HG03045 (cell line): ENCODE measurements at regions not wholly inside any gene's neighbourhood (a gene's known extent, or its start where the extent isn't known, plus 50 kb on each side); places are given as distances from the start of the nearest gene placed in this dataset.
"Not testable (repeated sequence)": the region's sequence is repeated elsewhere in the genome, so short reads cannot be mapped to it uniquely, and the experiment has no call there.

Experiments
- ATAC-seq: cut with Tn5 transposase; IDR thresholded peaks from one replicate; pipeline ENCODE4 v1.9.1; 2021; ENCODE audit warnings: mild to moderate bottlenecking, moderate library complexity; ENCODE audit not compliant: unreplicated experiment

DNA sequence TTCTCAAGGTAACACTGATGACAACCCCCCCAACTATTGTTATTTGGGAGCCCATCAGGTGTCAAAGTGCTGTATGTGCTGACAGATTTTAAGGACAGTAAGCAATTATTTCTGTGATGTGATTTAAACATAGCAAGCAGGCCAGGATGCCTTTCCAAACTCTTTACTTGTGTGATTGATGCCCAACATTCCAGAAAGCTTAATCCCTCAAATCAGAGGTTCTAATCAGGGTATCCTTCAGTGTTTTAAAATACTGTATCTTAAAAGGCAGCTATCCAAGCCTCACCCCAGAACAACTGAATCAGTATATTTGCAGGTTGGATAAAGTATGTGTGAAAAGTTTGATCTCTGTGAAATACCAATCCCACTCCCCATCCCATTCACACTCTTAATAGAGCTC, 119.7 kb downstream of the GASK1B start:
- no peak for ATAC-seq

- no peak for ATAC-seq
Measured at GRCh38 chr4:158051401-158052235, 121.2 kb downstream of the GASK1B start.

GRCh38 chr4:158050942-158051341, 121.9 kb downstream of the GASK1B start:
- no peak for ATAC-seq

DNA sequence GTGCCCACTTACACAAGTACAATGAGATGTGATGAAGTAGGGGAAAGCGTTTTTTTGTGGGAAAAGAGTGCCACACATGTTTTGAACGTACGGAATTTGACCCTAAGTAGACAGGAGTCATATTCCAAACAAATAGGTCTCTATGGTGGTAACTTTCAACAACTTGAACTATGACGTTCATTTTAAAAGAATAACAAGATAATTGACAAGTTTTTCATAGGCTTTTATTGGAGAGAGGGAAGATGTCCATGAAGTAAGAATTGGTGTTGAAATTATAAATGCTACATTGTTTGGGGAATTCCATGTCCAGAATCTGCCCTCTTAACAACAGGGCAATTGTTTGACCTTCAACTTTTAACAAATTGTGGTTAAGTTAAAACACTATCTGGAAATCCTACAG, 126.5 kb downstream of the GASK1B start:
- no peak for ATAC-seq

DNA sequence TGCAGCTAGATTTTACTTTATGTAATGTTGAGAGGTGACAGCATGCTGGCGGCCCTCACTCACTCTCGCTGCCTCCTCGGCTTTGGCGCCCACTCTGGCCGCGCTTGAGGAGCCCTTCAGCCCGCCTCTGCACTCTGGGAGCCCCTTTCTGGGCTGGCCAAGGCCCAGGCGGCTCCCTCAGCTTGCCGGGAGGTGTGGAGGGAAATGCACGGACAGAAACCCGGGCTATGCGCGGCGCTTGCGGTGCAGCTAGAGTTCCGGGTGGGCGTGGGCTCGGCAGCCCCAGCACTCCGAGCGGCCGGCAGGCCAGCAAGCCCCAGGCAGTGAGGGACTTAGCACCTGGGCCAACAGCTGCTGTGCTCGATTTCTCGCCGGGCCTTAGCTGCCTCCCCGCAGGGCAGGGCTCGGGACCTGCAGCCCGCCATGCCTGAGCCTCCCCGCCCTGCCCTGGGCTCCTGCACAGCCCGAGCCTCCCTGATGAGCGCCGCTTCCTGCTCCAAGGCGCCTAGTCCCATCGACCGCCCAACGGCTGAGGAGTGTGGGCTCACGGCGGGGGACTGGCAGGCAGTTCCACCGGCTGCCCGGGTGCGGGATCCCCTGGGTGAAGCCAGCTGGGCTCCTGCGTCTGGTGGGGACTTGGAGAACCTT, 128.7 kb downstream of the GASK1B start:
- ATAC-seq, result no peak

DNA sequence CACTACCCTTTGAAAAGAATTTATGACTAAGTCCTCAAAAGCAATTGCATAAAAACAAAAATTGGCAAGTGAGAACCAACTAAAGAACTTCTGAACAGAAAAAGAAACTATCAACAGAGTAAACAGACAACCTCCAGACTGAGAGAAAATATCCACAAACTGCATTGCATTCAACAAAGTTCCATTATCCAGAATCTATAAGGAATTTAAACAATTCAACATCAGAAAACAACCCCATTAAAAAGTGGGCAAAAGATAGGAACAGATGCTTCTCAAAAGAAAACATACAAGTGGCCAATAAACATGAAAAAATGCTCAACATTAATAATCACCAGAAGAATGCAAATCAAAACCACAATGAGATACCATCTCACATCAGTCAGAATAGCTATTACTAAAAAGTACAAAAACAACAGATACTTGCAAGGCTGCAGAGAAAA, 130.2 kb downstream of the GASK1B start:
- ATAC-seq, result no peak

DNA sequence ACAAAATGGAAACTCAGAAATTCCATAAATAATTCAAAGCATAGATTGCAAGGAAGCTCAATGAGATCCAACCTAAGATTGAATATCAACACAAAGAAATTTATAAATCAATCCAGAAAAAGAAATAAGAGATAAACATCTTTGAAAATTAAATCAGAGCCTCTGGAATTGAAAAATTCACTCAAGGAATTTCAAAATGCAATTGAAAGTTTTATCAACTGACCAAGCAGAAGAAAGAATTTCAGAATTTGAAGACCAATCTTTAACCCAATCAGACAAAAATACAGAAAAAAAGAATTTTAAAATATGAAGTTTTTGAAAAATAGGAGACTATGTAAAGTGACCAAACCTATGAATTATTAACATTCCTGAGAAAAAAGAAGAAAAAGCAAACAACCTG, 134.1 kb downstream of the GASK1B start:
- ATAC-seq, result no peak

- no peak for ATAC-seq
Measured at GRCh38 chr4:158036998-158037397, 135.8 kb downstream of the GASK1B start.

DNA sequence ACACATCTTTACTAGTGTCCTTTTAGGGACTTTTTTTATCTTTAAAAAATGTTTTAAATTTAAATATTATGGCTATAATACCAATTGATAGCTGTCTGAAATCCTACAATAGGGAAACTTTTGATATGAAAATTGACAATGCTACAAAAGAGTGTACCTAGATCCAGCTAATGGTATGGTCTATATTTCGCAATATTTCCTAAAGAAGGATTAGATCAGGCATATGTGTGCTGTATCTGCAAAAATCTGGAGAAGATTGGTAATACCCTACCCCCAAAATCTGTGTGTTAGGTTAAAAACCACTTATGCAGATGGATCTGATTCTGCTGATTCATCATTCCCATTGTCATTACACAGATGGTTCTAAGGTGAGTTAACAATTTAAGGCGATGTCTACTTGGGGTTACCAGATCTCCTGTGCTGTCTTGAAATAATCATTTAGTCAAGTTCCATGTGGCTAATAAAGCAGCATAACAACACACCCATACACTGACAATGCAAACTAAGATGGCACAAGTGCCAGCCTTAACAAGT, 137.1 kb downstream of the GASK1B start:
- ATAC-seq, result no peak

DNA sequence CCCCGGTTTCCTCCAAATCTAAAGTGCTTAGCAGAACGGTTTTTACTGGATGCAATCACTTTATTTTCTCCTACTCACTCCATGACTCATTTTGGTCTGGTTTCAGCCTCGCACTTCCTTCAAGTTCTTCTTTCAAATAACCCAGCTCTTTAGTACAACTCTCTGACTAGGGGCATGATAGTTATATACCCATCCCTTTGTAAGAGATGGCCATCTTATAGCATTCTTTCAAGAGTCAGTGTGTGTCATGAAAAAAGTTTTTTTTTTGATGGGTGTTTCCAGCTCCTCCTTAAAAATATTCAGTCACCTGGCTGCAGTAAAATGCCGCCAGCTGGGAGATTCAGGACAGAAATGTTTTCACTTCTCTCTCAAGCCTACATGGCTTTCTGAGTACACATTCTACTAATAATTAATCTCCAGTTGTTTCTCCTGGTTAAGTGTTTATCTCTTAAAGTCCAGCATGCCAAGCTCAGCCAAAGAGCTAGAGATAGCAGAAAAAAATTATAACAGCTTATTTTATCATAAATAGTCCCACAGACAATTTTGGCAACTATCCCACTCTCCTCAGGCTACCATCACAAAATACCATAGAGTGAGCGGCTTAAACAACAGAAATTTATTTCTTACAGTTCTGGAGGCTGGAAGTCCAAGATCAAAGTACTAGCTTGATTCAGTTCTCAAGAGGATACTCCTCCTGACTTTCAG, 139.3 kb downstream of the GASK1B start:
- no peak for ATAC-seq

DNA sequence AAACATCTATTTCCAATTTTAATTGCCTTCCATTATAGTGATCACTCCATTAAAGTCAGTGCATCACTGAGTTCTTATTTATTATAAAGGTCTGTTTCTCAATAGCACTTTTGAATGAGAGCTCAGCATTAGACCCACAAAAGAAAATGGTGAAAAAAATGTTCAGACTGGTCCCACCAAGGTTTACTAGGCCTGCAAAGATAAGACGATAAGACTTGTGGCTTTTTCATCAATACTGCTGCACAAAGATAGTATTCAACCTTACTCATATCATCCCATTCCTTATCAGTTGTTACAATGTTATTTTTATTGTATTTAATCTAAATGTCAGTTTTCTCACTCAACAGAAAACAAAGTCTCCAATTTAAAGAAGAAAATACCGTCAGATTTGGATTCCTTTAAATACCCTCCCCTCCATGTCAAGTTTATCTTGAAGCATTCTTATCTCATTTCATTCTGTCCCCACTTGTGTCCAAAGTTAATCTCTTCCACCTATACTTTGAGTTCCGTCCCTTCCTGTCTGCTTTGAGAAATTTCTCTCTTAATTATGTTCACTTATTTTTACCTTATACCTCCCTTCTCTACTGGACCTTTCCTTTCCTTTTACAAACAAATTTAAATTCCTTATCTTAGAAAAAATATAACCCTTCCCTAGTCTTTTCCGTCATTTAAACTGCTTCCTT, 140.0 kb downstream of the GASK1B start:
- ATAC-seq, result no peak

GRCh38 chr4:158028381-158028780, 144.4 kb downstream of the GASK1B start:
- not testable (repeated sequence) for ATAC-seq

DNA sequence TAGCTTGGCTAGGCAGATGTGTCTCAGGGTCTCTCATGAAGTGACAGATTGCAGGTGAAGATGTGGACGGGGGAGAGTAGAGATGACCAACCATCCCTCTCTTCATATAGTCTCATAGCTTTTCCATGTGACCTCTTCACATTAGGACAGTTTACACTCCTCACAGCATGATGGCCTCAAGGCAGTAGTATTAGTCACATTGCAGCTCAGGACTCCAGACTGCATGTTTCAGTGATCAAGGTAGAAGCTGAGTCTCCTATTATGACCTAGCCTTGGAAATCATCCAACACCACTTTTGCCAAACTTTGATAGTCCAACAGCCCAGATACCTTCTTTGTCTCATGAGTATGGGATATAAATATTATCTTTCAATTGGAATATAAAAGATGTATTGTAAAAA, 147.7 kb downstream of the GASK1B start:
- no peak for ATAC-seq

DNA sequence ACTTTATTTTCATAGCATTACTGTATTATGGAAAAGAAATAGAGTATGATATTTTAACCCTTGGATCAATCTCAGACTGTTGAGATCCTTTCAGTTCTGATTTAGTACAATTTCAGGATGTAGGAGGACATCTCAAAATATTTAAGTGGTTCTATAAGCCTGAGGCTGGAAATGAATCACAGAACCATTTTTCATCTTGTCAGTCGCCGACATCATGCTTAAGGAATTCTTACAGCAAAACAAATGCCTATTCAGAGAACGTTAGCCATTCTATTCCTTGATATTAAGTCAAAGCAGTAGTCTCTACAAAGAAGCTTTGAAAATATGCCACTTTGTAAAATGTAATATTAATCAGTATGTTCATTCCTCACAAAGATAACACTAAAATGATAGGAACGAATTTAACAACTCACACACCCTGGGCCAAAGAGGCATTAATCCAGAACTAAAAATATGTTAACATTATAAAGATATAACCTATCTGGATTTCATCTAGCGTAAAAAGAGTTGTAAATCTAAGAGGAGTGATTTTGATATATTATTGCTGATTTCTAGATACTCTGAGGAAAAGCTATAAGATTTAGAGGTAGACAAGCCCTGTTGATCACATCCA, 152.0 kb downstream of the GASK1B start:
- ATAC-seq, result no peak

GRCh38 chr4:158020176-158020575, 152.6 kb downstream of the GASK1B start:
- ATAC-seq, result no peak

DNA sequence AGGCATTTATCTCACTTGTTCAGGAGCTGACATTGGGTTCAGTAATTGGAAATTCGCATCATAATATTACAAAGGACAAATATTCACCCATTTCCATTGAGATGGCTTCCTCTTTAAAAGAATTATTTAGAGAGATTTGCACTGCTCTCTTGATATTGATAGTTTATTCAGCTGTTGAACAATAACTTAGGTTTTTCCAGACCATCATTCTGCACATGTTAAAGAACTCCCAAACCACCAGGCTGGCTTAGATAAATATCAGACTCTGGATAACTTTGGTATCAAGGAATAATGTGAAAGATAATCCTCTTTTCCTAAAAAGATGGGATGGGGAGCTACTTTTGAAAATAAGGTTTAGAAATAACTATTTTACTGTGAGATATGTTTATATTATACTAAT, 154.0 kb downstream of the GASK1B start:
- no peak for ATAC-seq

- no peak for ATAC-seq
Measured at GRCh38 chr4:158018221-158018830, 154.5 kb downstream of the GASK1B start.

- no peak for ATAC-seq
Measured at GRCh38 chr4:158016511-158016910, 156.3 kb downstream of the GASK1B start.

DNA sequence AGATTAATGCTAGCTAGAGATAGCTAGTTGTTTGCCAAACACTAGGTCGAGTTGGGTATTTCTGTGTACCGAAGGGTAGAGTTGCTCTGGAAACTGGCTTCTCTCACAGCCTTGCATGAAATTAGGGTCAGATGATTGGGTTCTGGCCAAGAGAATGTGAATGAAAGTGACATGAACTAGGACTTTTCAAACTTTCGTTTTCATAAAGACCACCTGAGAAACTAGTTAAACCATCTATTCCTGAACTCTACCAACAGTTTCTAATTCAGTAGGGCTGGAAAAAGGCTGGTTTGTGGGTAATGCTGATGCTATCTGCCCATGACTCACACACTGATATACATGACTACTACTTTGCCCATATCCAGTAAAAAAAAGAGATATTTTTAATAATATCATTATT, 157.6 kb downstream of the GASK1B start:
- ATAC-seq, result no peak

GRCh38 chr4:158013858-158014257, 159.0 kb downstream of the GASK1B start:
- no peak for ATAC-seq
